ENCODE measurements at regions not wholly inside any gene's neighbourhood (a gene's known extent, or its start where the extent isn't known, plus 50 kb on each side); places are given as distances from the start of the nearest gene placed in this dataset.

DNA sequence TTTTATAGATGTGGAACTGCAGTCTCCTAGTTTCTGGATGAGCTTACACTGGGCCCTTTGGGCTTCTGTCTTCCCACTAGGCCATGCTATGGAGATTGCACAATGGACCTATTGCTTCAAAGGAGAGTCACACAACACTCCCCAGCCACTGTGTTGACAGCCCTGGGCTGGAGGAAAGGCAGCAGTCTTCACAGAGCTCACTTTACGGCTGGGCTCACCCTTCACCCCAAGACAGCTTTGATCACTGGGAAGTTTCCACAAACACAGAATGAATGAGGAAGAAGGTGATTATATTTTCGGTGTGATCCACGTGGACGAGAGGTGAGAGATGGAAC, 92.7 kb upstream of the GDF10 start:
- TF ChIP-seq JUND (IDR thresholded peaks at IDR 0.05; ENCODE audit: low read depth) = no peak
- no peak for DNase-seq (ENCODE audit: low read depth in 1 of 2, low spot score in 1 of 2)
- in situ Hi-C loops (cut with HindIII; ENCODE audit: low pct_unique_long_range_greater_than_20kb, low sequenced_read_pairs) = no loop called here

DNA sequence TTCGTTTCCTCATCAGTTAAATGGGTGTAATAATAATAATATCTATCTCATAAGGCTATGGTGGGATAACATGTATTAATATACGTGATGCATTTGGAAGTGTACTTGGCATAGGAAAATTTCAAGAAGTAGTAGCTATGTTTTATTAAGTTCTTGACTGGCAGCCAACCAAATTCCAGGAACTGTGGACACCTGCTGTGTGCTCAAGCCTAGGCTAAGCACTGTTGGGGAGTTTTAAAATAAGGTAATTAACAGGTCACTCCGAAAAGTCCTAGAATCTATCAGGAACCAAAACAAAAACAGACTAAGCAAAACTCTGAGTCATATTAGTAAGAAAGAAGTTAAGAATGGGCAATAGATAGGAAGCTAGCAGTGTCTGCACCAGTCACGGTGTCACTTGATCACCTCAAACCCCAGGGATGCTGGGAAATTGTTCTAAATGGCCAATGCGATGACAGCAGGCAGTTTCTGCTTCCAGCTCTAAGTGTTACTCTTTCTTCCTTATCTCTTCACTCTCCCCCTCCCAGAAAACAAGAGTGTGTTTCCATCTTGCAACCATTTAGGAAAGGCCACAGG, 92.0 kb upstream of the GDF10 start:
- DNase-seq (ENCODE audit: low read depth in 1 of 2, low spot score in 1 of 2) = no peak
- in situ Hi-C loops (cut with HindIII; ENCODE audit: low pct_unique_long_range_greater_than_20kb, low sequenced_read_pairs) = no loop called here
- TF ChIP-seq JUND (IDR thresholded peaks at IDR 0.05; ENCODE audit: low read depth) = no peak

GRCh38 chr10:47209466-47209865, 90.5 kb upstream of the GDF10 start:
- no peak for DNase-seq (ENCODE audit: low read depth in 1 of 2, low spot score in 1 of 2)
- no peak for TF ChIP-seq JUND (IDR thresholded peaks at IDR 0.05; ENCODE audit: low read depth)
- in situ Hi-C loops (cut with HindIII; ENCODE audit: low pct_unique_long_range_greater_than_20kb, low sequenced_read_pairs) = no loop called here

DNA sequence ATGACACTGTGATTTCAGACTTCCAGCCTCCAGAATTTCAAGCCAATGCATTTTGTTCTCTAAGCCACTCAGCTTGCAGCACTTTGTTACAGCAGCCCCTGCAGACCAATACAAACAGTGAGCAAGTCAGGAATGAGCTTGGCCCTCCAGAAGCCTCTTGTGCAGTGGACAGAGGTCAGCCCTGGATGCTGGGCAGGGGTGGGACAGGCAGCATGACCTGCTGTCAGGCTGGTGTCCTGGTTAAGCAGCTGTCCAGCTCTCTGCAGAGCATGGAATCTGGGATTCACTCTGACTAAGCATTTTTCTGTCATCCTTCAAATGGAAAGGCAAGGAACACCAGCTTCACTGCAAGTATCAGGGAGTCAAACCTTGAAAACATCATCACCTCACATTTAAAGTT, 85.5 kb upstream of the GDF10 start:
- no peak for TF ChIP-seq JUND (IDR thresholded peaks at IDR 0.05; ENCODE audit: low read depth)
- in situ Hi-C loops (cut with HindIII; ENCODE audit: low pct_unique_long_range_greater_than_20kb, low sequenced_read_pairs) = no loop called here
- no peak for DNase-seq (ENCODE audit: low read depth in 1 of 2, low spot score in 1 of 2)

- in situ Hi-C loops (cut with HindIII; ENCODE audit: low pct_unique_long_range_greater_than_20kb, low sequenced_read_pairs) = no loop called here
Measured at GRCh38 chr10:47217113-47217512, 82.9 kb upstream of the GDF10 start.

DNA sequence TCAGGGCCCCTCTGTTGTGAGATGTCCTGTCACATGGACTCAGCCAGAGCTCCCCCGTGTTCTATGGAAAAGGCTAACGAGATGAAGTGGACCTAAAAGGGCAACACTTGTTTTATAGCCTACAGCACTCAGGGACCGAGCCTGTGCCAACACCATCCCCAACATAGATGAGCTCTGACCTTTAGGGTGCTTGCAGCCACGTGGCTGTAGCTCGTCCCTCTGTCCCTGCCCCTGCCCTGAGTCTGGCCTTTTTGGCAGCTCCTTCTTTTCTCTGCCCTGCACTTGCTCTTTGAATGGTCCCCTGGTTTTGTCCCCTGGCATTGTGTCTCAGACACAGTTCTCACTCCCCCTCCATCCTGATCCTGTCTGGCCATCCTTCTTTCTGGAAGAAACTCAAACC, 81.2 kb upstream of the GDF10 start:
- no peak for TF ChIP-seq JUND (IDR thresholded peaks at IDR 0.05; ENCODE audit: low read depth)
- DNase-seq (ENCODE audit: low read depth in 1 of 2, low spot score in 1 of 2) = no peak
- in situ Hi-C loops (cut with HindIII; ENCODE audit: low pct_unique_long_range_greater_than_20kb, low sequenced_read_pairs) = no loop called here

More at GRCh38 chr10:47217113-47217512, 82.9 kb upstream of the GDF10 start:
- TF ChIP-seq JUND (IDR thresholded peaks at IDR 0.05; ENCODE audit: low read depth) = no peak
- no peak for DNase-seq (ENCODE audit: low read depth in 1 of 2, low spot score in 1 of 2)

GRCh38 chr10:47222461-47222860, 77.5 kb upstream of the GDF10 start:
- in situ Hi-C loops (cut with HindIII; ENCODE audit: low pct_unique_long_range_greater_than_20kb, low sequenced_read_pairs) = no loop called here
- TF ChIP-seq JUND (IDR thresholded peaks at IDR 0.05; ENCODE audit: low read depth) = no peak

DNA sequence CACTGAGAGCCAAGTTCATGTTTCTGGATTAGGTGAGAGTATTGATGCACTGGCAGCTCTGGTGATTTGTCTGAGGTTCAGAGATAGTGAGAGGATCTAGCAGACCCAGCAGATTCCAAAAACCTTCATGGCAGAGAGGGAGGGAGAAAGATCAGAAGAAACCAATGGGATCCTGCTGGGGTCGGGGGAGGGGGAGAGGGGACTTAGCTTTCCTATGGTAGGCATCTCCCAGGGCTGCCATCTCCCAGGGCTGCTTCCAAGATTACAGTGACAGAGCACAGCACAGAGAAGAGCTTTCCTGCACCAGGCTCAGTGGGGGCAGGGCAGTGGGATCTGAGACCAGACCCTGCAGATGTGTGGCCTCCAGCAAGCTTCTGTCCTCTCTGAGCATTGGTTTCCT, 76.8 kb upstream of the GDF10 start:
- no peak for DNase-seq (ENCODE audit: low read depth in 1 of 2, low spot score in 1 of 2)
- in situ Hi-C loops (cut with HindIII; ENCODE audit: low pct_unique_long_range_greater_than_20kb, low sequenced_read_pairs) = no loop called here
- no peak for TF ChIP-seq JUND (IDR thresholded peaks at IDR 0.05; ENCODE audit: low read depth)

More at GRCh38 chr10:47222461-47222860, 77.5 kb upstream of the GDF10 start:
- no peak for DNase-seq (ENCODE audit: low read depth in 1 of 2, low spot score in 1 of 2)

GRCh38 chr10:47224546-47225218, 75.3 kb upstream of the GDF10 start:
- no peak for DNase-seq (ENCODE audit: low read depth in 1 of 2, low spot score in 1 of 2)
- TF ChIP-seq JUND (IDR thresholded peaks at IDR 0.05; ENCODE audit: low read depth) = no peak
- in situ Hi-C loops (cut with HindIII; ENCODE audit: low pct_unique_long_range_greater_than_20kb, low sequenced_read_pairs) = no loop called here

- in situ Hi-C loops (cut with HindIII; ENCODE audit: low pct_unique_long_range_greater_than_20kb, low sequenced_read_pairs) = no loop called here
- TF ChIP-seq JUND (IDR thresholded peaks at IDR 0.05; ENCODE audit: low read depth) = no peak
- no peak for DNase-seq (ENCODE audit: low read depth in 1 of 2, low spot score in 1 of 2)
Measured at GRCh38 chr10:47225219-47225927, 74.6 kb upstream of the GDF10 start.

DNA sequence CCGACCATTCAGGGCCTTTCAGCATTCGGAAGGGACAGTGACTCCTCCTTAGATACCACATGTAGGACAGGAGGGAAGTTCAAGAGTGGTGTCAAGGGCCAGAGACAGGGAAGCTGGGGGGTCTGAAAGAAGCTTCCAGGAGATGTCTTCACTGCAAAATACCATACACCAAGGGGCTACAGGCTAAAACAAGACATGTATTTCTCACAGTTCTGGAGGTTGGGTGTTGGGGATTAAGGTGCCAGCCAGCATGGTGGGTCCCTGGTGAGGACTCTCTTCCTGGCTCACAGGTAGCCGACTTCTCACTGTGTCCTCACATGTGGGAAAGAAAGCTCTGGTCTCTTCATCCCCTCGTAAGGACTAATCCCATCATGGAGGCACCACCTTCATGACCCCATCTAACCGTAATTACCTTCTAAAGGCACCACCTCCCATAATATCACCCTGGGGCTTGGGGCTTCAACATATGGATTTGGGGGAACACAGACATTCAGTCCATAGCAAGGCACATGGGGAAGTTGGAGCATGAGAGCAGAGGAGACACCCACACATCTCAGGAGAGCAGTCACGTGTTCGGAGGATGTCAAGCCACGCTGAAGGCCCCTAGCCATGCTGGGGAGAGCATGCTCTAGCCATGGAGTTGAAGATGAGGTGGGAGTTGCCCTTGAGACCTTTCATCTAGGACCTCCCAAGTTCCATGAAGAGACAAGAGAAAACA, 73.9 kb upstream of the GDF10 start:
- in situ Hi-C loops (cut with HindIII; ENCODE audit: low pct_unique_long_range_greater_than_20kb, low sequenced_read_pairs) = no loop called here
- TF ChIP-seq JUND (IDR thresholded peaks at IDR 0.05; ENCODE audit: low read depth) = no peak
- no peak for DNase-seq (ENCODE audit: low read depth in 1 of 2, low spot score in 1 of 2)

GRCh38 chr10:47230482-47230881, 69.5 kb upstream of the GDF10 start:
- in situ Hi-C loops (cut with HindIII; ENCODE audit: low pct_unique_long_range_greater_than_20kb, low sequenced_read_pairs) = no loop called here
- DNase-seq (ENCODE audit: low read depth in 1 of 2, low spot score in 1 of 2) = no peak
- TF ChIP-seq JUND (IDR thresholded peaks at IDR 0.05; ENCODE audit: low read depth) = no peak

DNA sequence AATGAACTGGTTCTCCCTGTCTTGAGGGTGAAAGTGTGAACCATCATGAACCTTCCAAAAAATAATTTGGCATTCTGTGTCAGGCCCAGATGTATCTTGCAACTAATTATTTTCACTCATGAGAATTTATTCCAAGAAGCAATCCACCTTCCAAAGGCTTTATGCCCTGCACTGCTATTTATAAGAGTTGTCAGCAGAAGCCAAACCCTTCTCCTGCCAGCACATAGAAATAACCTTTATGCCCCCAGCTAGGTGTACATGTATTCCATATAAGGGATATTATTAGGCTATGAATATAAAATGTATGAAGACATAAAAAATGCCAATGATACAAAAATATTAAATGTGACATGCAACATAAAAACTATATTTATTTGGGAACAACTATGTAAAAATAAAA, 69.0 kb upstream of the GDF10 start:
- DNase-seq (ENCODE audit: low read depth in 1 of 2, low spot score in 1 of 2) = no peak
- in situ Hi-C loops (cut with HindIII; ENCODE audit: low pct_unique_long_range_greater_than_20kb, low sequenced_read_pairs) = no loop called here

More for the DNA sequence above, 69.0 kb upstream of the GDF10 start:
- no peak for TF ChIP-seq JUND (IDR thresholded peaks at IDR 0.05; ENCODE audit: low read depth)

Data from T47D (cell line).